HG02981 (cell line): ENCODE measurements at regions not wholly inside any gene's neighbourhood (a gene's known extent, or its start where the extent isn't known, plus 50 kb on each side); places are given as distances from the start of the nearest gene placed in this dataset.
"Not testable (repeated sequence)": the region's sequence is repeated elsewhere in the genome, so short reads cannot be mapped to it uniquely, and the experiment has no call there.

Experiments
- ATAC-seq: cut with Tn5 transposase; IDR thresholded peaks from one replicate; pipeline ENCODE4 v1.9.1; 2021; ENCODE audit warnings: mild to moderate bottlenecking, moderate library complexity; ENCODE audit not compliant: unreplicated experiment

- ATAC-seq = no peak
These were observed 76.1 kb upstream of the PDSS1 start for GRCh38 chr10:26621243-26621888.

DNA sequence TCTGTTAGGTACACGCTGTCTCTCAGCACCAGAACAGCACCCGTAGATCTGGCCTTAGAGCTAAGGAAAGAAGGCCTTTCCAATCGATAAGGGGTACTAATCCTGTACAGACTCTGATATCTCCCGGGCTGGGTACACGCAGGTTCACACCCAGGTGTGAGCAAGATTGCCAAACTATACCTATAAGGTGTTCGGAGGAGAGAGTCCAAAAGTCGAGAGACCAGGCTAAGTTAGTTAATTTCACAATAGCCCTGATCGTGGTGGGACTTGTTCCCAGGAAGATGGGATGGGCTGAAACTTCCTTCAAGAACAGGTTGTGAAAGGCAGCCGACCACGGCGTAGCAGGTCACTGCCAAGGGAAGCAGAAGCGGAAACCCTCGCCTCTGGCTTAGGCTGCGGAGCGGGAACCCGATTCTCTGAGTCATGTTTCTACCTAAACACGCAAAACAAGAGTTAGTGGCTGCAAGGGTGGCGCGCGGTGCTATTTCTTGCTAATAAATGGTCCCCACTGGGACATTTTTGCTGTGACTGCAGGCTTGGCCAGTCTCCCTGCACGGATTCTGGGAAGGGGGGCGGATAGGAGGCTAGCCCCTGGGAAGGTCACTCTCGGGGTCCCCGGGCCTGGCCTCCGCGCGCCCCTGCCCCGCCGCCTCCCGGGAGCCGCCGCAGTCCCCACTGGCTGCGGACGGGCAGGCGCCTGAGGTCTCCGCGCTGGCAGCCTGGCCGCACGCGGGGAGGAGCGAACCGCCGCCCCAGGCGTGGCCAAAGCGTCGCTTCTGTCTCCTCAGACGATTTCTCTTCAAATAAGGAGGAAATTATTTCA lies 75.4 kb upstream of the PDSS1 start:
- ATAC-seq = no peak

DNA sequence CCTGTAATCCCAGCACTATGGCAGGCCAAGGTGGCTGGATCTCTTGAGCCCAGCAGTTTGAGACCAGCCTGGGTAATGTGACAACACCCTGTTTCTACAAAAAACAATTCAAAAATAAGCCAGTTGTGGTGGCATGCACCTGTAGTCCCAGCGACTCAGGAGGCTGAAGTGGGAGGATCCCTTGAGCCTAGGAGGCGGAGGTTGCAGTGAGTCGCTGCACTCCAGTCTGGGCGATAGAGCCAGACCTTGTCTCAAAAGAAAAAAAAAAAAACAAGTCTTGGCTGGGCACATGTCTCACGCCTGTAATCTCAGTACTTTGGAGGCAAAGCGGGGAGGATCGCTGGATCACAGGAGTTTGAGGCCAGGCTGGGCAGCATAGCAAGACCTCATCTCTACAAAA lies 74.6 kb upstream of the PDSS1 start:
- no peak for ATAC-seq

GRCh38 chr10:26624006-26624405 lies 73.5 kb upstream of the PDSS1 start:
- no peak for ATAC-seq

DNA sequence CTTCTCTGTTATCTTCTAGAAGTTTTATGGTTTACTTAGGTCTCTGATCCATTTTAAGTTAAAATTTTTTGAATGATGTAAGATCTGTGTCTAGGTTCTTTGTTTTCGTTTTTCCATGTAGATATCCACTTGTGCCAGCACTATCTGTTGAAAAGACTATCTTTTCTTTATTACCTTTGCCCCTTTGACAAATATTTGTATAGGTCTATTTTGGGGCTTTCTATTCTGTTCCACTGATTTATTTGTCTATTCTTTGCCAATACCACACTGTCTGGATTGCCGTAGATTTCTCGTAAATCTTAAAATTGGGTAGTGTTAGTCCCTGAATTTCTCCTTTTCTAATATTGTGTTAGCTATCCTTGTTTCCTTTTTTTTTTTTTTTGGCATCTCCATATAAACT lies 71.4 kb upstream of the PDSS1 start:
- no peak for ATAC-seq

- no peak for ATAC-seq
These were observed 70.2 kb upstream of the PDSS1 start for GRCh38 chr10:26627324-26627723.

GRCh38 chr10:26628395-26628794 lies 69.1 kb upstream of the PDSS1 start:
- ATAC-seq = peak; percentile 86

- ATAC-seq = not testable (repeated sequence)
These were observed 65.3 kb upstream of the PDSS1 start for GRCh38 chr10:26632171-26632570.

GRCh38 chr10:26634111-26634510 lies 63.4 kb upstream of the PDSS1 start:
- not testable (repeated sequence) for ATAC-seq

DNA sequence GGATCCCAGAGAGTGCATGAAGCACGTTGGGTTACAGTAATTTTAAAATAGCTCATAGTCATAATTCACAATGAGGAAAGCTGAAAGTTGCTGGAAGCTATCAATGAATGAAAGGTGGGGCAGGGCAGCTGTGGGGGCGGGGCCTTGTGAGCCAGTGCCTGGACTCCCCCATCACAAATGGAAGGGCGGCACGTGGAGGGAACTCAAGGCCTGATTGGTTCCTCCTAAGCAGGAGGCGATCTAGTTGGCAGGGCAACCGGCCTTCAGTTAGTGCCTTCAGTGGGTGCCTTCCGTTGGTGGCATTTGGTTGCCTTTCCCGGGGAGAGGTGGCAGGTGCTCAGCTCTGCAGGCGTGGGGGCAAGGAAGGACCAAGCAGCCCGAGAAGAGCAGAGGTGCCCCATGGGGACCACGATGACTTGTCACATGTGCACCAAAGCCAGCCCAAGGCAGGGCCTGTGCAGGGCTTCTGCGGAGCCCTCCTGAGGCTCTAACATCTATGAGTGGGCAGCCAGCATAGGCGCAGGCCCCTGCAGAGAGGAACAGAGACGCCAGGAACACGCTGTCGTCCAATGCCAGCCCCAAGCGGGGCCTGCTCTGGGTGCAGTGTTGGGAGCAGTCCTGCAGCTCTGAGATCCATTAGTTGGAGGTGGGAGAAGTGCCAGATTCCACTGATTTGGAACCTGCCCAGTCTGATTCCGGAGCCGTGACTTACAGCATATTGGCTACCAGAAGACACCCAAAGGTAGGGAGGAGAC lies 59.8 kb upstream of the PDSS1 start:
- ATAC-seq = no peak

DNA sequence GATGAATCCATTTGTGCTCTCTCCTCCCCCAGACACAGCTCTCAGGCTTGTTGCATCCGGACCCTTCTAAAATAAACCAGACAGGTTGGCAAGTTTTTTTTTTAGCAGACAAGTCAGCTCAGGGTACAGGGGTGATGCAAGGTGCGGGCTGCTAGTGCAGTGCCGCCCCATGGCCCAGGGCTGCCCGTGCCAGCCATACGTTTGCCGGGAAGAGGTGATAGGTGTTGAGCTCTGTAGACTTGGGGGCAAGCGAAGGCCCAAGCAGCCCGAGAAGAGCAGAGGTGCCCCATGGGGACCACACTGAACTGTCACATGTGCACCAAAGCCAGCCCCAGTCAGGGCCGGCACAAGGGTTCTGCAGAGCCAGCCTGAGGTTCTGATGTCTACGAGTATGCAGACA lies 57.1 kb upstream of the PDSS1 start:
- ATAC-seq = no peak

DNA sequence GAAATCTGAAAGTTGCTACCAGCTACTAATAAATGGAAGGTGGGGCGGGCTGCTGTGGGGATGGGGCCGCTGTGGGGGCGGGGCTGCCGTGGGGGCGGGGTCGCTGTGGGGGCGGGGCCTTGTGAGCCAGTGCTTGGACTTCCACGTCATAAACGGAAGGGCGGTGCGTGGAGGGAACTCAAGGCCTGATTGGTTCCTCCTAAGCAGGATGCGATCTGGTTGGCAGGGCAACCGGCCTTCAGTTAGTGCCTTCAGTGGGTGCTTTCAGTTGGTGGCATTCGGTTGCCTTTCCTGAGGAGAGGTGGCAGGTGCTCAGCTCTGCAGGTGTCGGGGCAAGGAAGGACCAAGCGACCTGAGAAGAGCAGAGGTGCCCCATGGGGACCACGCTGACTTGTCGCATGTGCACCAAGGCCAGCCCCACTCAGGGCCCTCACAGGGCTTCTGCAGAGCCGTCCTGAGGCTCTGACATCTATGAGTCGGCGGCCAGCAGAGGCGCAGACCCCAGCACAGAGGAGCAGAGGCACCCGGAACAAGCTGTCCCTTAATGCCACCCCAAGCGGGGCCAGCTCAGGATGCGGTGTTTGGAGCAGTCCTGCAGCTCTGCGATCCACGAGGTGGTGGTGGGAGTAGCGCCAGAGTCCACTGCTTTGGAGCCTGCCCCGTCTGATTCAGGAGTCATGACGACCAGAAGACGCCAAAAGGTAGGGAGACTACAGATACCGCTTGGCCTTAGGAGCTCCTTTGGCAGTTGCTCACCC lies 54.4 kb upstream of the PDSS1 start:
- ATAC-seq = no peak

DNA sequence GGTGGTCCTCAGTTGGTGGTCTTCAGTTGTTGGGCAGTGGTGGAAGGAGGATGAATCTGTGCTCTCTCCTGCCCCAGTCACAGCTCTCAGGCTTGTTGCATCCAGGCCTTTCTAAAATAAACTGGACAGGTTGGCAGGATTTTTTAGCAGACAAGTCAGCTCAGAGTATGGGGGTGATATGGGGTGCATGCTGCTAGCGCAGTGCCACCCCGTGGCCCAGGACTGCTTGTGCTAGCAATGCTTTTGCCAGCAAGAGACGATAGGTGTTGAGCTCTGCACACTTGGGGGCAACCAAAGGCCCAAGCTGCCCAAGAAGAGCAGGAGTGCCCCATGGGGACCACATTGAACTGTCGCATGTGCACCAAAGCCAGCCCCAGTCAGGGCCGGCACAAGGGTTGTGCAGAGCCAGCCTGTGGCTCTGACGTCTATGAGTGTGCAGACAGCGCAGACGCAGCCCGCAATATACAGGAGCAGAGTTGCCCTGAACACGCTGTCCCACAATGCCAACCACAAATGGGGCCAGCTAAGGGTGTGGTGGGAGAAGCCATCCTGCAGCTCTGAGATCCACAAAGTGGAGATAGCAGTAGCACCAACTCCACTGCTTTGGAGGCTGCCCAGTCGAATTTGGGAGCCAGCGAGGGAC lies 49.8 kb upstream of the PDSS1 start:
- ATAC-seq = no peak
